Hepatocyte (in vitro differentiated cells): ENCODE measurements at regions not wholly inside any gene's neighbourhood (a gene's known extent, or its start where the extent isn't known, plus 50 kb on each side); places are given as distances from the start of the nearest gene placed in this dataset.

Source experiments
- DNase-seq: peaks from one replicate; pipeline ENCODE4 v3.0.0-alpha.2; 2016; ENCODE audit warnings: low spot score
- H2AFZ ChIP-seq: fragments of 200-600 bp; sonication (generic); 2 replicates; pipeline ENCODE4 v1.6.0; 2016; ENCODE audit warnings: antibody characterized with exemption, mild to moderate bottlenecking
- H3K27ac ChIP-seq: fragments of 200-600 bp; sonication (generic); 2 replicates; pipeline ENCODE4 v1.5.1; 2016; ENCODE audit warnings: mild to moderate bottlenecking
- H3K27me3 ChIP-seq: fragments of 200-600 bp; sonication (generic); 2 replicates; pipeline ENCODE4 v1.6.1; 2016
- H3K36me3 ChIP-seq: fragments of 200-600 bp; sonication (generic); replicated peaks from 2 replicates; pipeline ENCODE4 v1.5.1; 2016; ENCODE audit warnings: low read depth; ENCODE audit not compliant: insufficient read depth
- H3K4me1 ChIP-seq: fragments of 200-600 bp; sonication (generic); 2 replicates; pipeline ENCODE4 v1.5.1; 2016; ENCODE audit warnings: mild to moderate bottlenecking, moderate library complexity; ENCODE audit not compliant: insufficient read depth
- H3K4me2 ChIP-seq: fragments of 200-600 bp; sonication (generic); 2 replicates; pipeline ENCODE4 v1.6.0; 2016
- H3K4me3 ChIP-seq: fragments of 200-600 bp; sonication (generic); 2 replicates; pipeline ENCODE4 v1.5.1; 2016; ENCODE audit warnings: mild to moderate bottlenecking
- H3K79me2 ChIP-seq: fragments of 200-600 bp; sonication (generic); 2 replicates; pipeline ENCODE4 v1.6.0; 2017; ENCODE audit warnings: mild to moderate bottlenecking
- H3K9me2 ChIP-seq: fragments of 200-600 bp; sonication (generic); replicated peaks from 2 replicates; pipeline ENCODE4 v1.6.0; 2017; ENCODE audit warnings: mild to moderate bottlenecking; ENCODE audit not compliant: insufficient read depth
- H3K9me3 ChIP-seq: fragments of 200-600 bp; sonication (generic); 2 replicates; pipeline ENCODE4 v1.5.1; 2016; ENCODE audit warnings: low read depth, mild to moderate bottlenecking
- H4K20me1 ChIP-seq: fragments of 200-600 bp; sonication (generic); 2 replicates; pipeline ENCODE4 v1.6.0; 2016; ENCODE audit warnings: mild to moderate bottlenecking; ENCODE audit not compliant: insufficient read depth, poor library complexity, severe bottlenecking
- CTCF ChIP-seq: fragments of 200-600 bp; sonication (generic); IDR thresholded peaks from 2 replicates; pipeline ENCODE4 v1.5.1; 2016; ENCODE audit warnings: antibody characterized with exemption, mild to moderate bottlenecking; ENCODE audit not compliant: poor library complexity
- EZH2 ChIP-seq: fragments of 200-600 bp; sonication (generic); IDR thresholded peaks from 2 replicates; pipeline ENCODE4 v1.6.1; 2016; ENCODE audit warnings: antibody characterized with exemption, mild to moderate bottlenecking, borderline replicate concordance
- EZH2phosphoT487 ChIP-seq: fragments of 200-600 bp; sonication (generic); IDR thresholded peaks from one replicate; pipeline ENCODE4 v1.6.1; 2018; ENCODE audit warnings: antibody characterized with exemption, mild to moderate bottlenecking, low read depth, moderate library complexity; ENCODE audit not compliant: unreplicated experiment, severe bottlenecking
- WGBS: methylation state at CpG from one replicate; pipeline ENCODE4 v1.1.6; 2016; ENCODE audit warnings: low lambda C conversion rate; ENCODE audit errors: missing lambda C conversion rate; 5-methylcytosine and 5-hydroxymethylcytosine counted together

- no peak overlapping the region for H3K27ac ChIP-seq
- H3K79me2 ChIP-seq: no peaks in the 10 kb centered on the region
- DNase-seq: no peak
- no peaks in the 10 kb centered on the region for H4K20me1 ChIP-seq
- TF ChIP-seq EZH2 (no peak), CTCF (no peak), EZH2phosphoT487 (no peak)
- H3K4me3 ChIP-seq: no peak overlapping the region
- no peak overlapping the region for H2AFZ ChIP-seq
- no peaks in the 10 kb centered on the region for H3K9me3 ChIP-seq
- no peak overlapping the region for H3K4me2 ChIP-seq
- no peaks in the 10 kb centered on the region for H3K4me1 ChIP-seq
- H3K27me3 ChIP-seq: no peaks in the 10 kb centered on the region
- 84% methylated on average over 2 of the region's 2 CpGs for WGBS
- no peaks in the 10 kb centered on the region for H3K9me2 ChIP-seq
- H3K36me3 ChIP-seq: no peaks in the 10 kb centered on the region
Observed at GRCh38 chr5:28284788-28285187, 1246.4 kb upstream of the CDH9 start.

GRCh38 chr5:28281351-28281750, 1243.0 kb upstream of the CDH9 start:
- Histone ChIP-seq H3K4me1 (no peaks in the 10 kb centered on the region), H3K27ac (no peak overlapping the region), H2AFZ (no peak overlapping the region), H3K4me3 (no peak overlapping the region), H3K9me2 (no peaks in the 10 kb centered on the region), H3K27me3 (no peaks in the 10 kb centered on the region), H3K4me2 (no peak overlapping the region), H3K79me2 (no peaks in the 10 kb centered on the region), H3K9me3 (no peaks in the 10 kb centered on the region), H4K20me1 (no peaks in the 10 kb centered on the region), H3K36me3 (no peaks in the 10 kb centered on the region)
- TF ChIP-seq CTCF (no peak), EZH2phosphoT487 (no peak), EZH2 (no peak)
- no peak for DNase-seq
- WGBS: 62% methylated on average over 3 of the region's 3 CpGs

- H3K36me3 ChIP-seq: no peaks in the 10 kb centered on the region
- H4K20me1 ChIP-seq: no peaks in the 10 kb centered on the region
- no peaks in the 10 kb centered on the region for H3K27me3 ChIP-seq
- no peak for DNase-seq
- H2AFZ ChIP-seq: no peak overlapping the region
- no peak for TF ChIP-seq EZH2phosphoT487
- TF ChIP-seq EZH2: no peak
- TF ChIP-seq CTCF: no peak
- no peaks in the 10 kb centered on the region for H3K4me1 ChIP-seq
- no peaks in the 10 kb centered on the region for H3K9me2 ChIP-seq
- no peaks in the 10 kb centered on the region for H3K79me2 ChIP-seq
- WGBS: 64% methylated on average over 4 of the region's 4 CpGs
- H3K4me2 ChIP-seq: no peak overlapping the region
- H3K27ac ChIP-seq: no peak overlapping the region
- no peak overlapping the region for H3K4me3 ChIP-seq
- H3K9me3 ChIP-seq: no peaks in the 10 kb centered on the region
Observed at GRCh38 chr5:28275931-28276330, 1237.5 kb upstream of the CDH9 start.

GRCh38 chr5:28269978-28270377, 1231.6 kb upstream of the CDH9 start:
- DNase-seq: no peak
- WGBS: 80% methylated on average over 5 of the region's 5 CpGs
- TF ChIP-seq CTCF: no peak
- no peak for TF ChIP-seq EZH2
- TF ChIP-seq EZH2phosphoT487: no peak
- H3K79me2 ChIP-seq: no peaks in the 10 kb centered on the region
- H3K9me3 ChIP-seq: no peaks in the 10 kb centered on the region
- no peaks in the 10 kb centered on the region for H3K27me3 ChIP-seq
- H3K27ac ChIP-seq: no peak overlapping the region
- H3K4me3 ChIP-seq: no peak overlapping the region
- no peak overlapping the region for H3K4me2 ChIP-seq
- H3K9me2 ChIP-seq: no peaks in the 10 kb centered on the region
- no peak overlapping the region for H2AFZ ChIP-seq
- no peaks in the 10 kb centered on the region for H4K20me1 ChIP-seq
- no peaks in the 10 kb centered on the region for H3K36me3 ChIP-seq
- H3K4me1 ChIP-seq: no peaks in the 10 kb centered on the region
